Activated B cell treated with CpG ODN at 0.5 μM for 24 hours (primary cell): ENCODE measurements at regions not wholly inside any gene's neighbourhood (a gene's known extent, or its start where the extent isn't known, plus 50 kb on each side); places are given as distances from the start of the nearest gene placed in this dataset.

Source experiments
- ATAC-seq: fragments of 200-7000 bp; cut with Tn5 transposase; one replicate; pipeline ENCODE4 v1.10.0; 2021; ENCODE audit warnings: low read depth, mild to moderate bottlenecking, moderate library complexity
- CTCF ChIA-PET: fragments of 350-600 bp; sonication (Branson Sonifier 250); formaldehyde crosslinking; loops from one replicate; lab custom pipeline; 2021; ENCODE audit warnings: antibody characterized with exemption; lab: Charles Lee
- POLR2A ChIA-PET: fragments of 350-600 bp; sonication (Branson Sonifier 250); formaldehyde crosslinking; loops from one replicate; lab custom pipeline; 2021; ENCODE audit warnings: antibody characterized with exemption; lab: Charles Lee
- DNase-seq: peaks from one replicate; pipeline ENCODE4 v3.0.0; 2022
- H3K27ac Mint-ChIP-seq: one replicate; pipeline ENCODE4 v1.8.0; 2020; ENCODE audit warnings: mixed read lengths
- H3K27me3 Mint-ChIP-seq: one replicate; pipeline ENCODE4 v1.8.0; 2021; ENCODE audit warnings: mixed read lengths
- H3K36me3 Mint-ChIP-seq: one replicate; pipeline ENCODE4 v1.8.0; 2021; ENCODE audit warnings: low read depth, mixed read lengths
- H3K4me1 Mint-ChIP-seq: one replicate; pipeline ENCODE4 v1.8.0; 2021; ENCODE audit warnings: mixed read lengths
- H3K4me3 Mint-ChIP-seq: one replicate; pipeline ENCODE4 v1.8.0; 2020; ENCODE audit warnings: mild to moderate bottlenecking, mixed read lengths
- H3K9me3 Mint-ChIP-seq: one replicate; pipeline ENCODE4 v1.8.0; 2020; ENCODE audit warnings: mixed read lengths
- intact Hi-C: fragments of 100-400 bp; cut with micrococcal nuclease; formaldehyde crosslinking; loops from one replicate; pipeline ENCODE4 v1.15.1; 2024
- TF ChIP-seq, protein P1 (sequence below): fragments of 200-600 bp; IDR thresholded peaks from one replicate; pipeline ENCODE4 v1.8.0; 2022; ENCODE audit warnings: antibody characterized with exemption, mild to moderate bottlenecking

DNA sequence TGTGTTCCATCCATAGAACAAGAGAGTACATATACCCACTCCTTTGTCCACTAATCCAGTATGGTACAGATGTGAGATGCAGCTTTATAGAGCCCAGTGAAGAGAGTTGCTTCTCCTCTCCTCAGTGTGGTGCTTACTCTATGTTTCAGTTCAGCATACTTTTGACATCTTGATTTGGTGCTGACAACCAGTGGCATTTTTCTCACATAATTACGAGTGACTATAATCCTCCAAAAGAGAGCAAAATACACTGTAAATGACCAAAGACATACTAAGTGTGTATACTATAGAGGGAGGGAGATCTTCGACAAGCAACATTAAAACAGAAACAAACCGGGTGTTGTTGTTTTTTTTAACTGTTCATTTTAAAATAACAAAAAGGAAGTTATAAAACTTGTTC lies 191.5 kb downstream of the KLHL28 start:
- no peaks in the 10 kb centered on the region for H3K9me3 Mint-ChIP-seq

DNA sequence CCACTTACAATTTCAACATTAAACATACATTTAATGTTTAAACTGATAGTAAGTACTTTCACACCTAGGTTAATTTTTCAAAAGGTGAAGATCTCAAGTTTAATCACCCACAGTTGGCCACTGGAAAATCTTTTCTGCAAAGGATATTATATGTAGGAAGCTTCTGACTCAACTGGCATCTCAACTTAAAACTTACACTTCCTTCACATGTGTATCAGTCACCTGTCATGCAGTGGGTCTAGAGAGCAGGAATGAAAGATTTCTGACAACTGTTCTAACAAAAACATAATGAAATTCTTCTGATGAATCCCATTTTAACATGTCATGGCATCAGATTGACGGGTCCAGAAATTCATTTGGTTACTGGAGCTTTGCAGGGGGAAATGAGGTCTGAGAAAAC lies 192.8 kb downstream of the KLHL28 start:
- DNase-seq (no peak), ATAC-seq (no peak)
- TF ChIP-seq, protein P1, sequence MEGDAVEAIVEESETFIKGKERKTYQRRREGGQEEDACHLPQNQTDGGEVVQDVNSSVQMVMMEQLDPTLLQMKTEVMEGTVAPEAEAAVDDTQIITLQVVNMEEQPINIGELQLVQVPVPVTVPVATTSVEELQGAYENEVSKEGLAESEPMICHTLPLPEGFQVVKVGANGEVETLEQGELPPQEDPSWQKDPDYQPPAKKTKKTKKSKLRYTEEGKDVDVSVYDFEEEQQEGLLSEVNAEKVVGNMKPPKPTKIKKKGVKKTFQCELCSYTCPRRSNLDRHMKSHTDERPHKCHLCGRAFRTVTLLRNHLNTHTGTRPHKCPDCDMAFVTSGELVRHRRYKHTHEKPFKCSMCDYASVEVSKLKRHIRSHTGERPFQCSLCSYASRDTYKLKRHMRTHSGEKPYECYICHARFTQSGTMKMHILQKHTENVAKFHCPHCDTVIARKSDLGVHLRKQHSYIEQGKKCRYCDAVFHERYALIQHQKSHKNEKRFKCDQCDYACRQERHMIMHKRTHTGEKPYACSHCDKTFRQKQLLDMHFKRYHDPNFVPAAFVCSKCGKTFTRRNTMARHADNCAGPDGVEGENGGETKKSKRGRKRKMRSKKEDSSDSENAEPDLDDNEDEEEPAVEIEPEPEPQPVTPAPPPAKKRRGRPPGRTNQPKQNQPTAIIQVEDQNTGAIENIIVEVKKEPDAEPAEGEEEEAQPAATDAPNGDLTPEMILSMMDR: no peak
- ChIA-PET CTCF (no interaction called here), POLR2A (no interaction called here)
- H3K9me3 Mint-ChIP-seq: no peaks in the 10 kb centered on the region
- no peaks in the 10 kb centered on the region for H3K36me3 Mint-ChIP-seq
- no peaks in the 10 kb centered on the region for H3K27me3 Mint-ChIP-seq
- no peak overlapping the region for H3K27ac Mint-ChIP-seq
- H3K4me1 Mint-ChIP-seq: no peaks in the 10 kb centered on the region
- H3K4me3 Mint-ChIP-seq: no peak overlapping the region
- intact Hi-C loops: no loop called here

More for the DNA sequence above, 191.5 kb downstream of the KLHL28 start:
- Mint-ChIP-seq H3K4me3 (no peak overlapping the region), H3K4me1 (no peaks in the 10 kb centered on the region), H3K36me3 (no peaks in the 10 kb centered on the region), H3K27me3 (no peaks in the 10 kb centered on the region), H3K27ac (no peak overlapping the region)
- TF ChIP-seq, protein P1: no peak
- ATAC-seq (no peak), DNase-seq (no peak)
- CTCF ChIA-PET: no interaction called here
- POLR2A ChIA-PET: no interaction called here
- intact Hi-C loops: no loop called here

DNA sequence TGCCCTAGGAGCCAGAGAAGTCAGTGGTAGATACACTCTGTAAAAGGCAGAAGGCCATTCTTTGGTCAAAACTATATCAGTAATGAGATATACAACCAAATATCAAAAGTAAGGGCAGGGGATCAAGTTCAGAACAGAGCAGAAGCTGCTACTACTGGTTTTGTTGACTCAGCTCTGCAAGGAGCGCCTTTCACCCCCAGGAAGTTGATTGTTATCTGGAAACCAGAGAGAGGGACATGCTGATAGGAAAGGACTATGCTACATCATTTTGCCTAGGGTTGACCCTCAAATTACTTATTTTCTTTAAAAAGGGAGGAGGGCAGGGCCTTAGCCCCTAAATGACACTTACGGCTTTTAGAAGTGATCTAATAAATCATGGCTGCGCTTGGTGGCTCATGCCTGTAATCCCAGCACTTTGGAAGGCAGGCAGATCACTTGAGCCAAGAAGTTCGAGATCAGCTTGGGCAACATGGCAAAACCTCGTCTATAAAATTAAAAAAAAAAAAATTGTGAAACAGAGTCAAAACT lies 194.0 kb downstream of the KLHL28 start:
- CTCF ChIA-PET: no interaction called here
- intact Hi-C loops: no loop called here
- H3K9me3 Mint-ChIP-seq: no peaks in the 10 kb centered on the region
- H3K27me3 Mint-ChIP-seq: no peaks in the 10 kb centered on the region
- H3K4me1 Mint-ChIP-seq: no peaks in the 10 kb centered on the region
- POLR2A ChIA-PET: no interaction called here
- TF ChIP-seq, protein P1: no peak
- H3K36me3 Mint-ChIP-seq: no peaks in the 10 kb centered on the region
- H3K4me3 Mint-ChIP-seq: no peak overlapping the region
- DNase-seq (no peak), ATAC-seq (no peak)
- no peak overlapping the region for H3K27ac Mint-ChIP-seq

DNA sequence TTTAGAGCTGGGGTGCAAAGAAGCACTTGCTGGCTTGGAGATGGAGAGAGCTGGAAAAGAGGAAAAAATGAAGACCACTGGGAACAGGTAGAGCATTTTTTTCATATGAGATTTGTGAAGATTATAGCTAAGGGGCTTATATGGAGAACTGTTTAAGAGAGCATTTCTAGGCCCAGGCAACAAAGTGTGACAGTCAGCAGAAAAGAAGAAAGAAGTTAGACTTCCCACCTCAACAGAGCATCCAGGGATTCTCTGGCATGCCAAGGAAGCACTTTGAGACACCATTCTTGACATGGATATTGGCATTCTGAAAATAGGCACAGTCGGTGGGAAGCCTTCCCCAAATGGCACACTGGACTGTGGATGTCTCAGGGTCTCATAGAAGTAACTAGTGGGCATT lies 195.5 kb downstream of the KLHL28 start:
- Mint-ChIP-seq H3K27ac (no peak overlapping the region), H3K9me3 (no peaks in the 10 kb centered on the region), H3K4me3 (no peak overlapping the region), H3K36me3 (no peaks in the 10 kb centered on the region), H3K4me1 (no peaks in the 10 kb centered on the region), H3K27me3 (no peaks in the 10 kb centered on the region)
- ATAC-seq: no peak
- CTCF ChIA-PET: no interaction called here
- TF ChIP-seq, protein P1: no peak
- DNase-seq: no peak
- intact Hi-C loops: no loop called here
- POLR2A ChIA-PET: no interaction called here

DNA sequence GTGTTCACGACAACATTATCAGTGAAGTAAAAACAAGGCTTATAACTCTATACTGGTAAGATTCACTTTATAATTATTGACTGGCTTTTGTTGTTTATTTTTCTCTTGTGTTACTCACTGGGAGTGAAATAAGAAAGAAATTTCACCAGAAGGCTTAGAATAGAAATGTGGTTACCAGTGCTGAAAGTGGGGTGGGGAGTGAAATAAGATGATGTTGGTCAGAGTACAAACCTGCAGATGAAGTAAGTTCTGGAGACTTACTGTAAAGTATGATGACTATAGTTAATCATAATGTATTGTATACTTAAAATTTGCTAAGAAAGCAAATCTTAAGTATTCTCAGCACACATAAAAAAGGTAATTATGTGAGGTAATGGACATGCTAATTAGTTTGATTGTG lies 198.4 kb downstream of the KLHL28 start:
- no peak overlapping the region for H3K27ac Mint-ChIP-seq
- no peak for DNase-seq
- no peaks in the 10 kb centered on the region for H3K36me3 Mint-ChIP-seq
- H3K4me3 Mint-ChIP-seq: no peak overlapping the region
- intact Hi-C loops: no loop called here
- no peaks in the 10 kb centered on the region for H3K9me3 Mint-ChIP-seq
- no peak for ATAC-seq
- H3K27me3 Mint-ChIP-seq: no peaks in the 10 kb centered on the region
- H3K4me1 Mint-ChIP-seq: no peaks in the 10 kb centered on the region
- TF ChIP-seq, protein P1: no peak
- ChIA-PET POLR2A (no interaction called here), CTCF (no interaction called here)
